ENCODE measurements at regions not wholly inside any gene's neighbourhood (a gene's known extent, or its start where the extent isn't known, plus 50 kb on each side); places are given as distances from the start of the nearest gene placed in this dataset.
"Not testable (repeated sequence)": the region's sequence is repeated elsewhere in the genome, so short reads cannot be mapped to it uniquely, and the experiment has no call there.

DNA sequence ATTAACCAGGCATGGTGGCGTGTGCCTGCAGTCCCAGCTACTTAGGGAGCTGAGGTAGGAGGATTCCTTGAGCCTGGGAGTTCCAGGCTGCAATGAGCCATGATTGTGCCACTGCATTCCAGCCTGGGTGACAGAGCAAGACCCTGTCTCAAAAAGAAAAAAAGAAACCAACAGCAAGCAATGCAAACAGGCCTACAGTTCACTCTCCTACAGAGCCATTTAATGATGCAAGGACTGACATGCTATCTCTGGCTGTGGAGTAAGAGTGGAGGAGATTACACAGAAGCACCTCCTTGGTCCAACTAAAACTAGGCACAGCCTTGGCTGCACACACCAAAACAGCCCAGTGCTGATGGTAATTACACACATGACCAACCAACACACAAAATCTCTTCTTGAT lies 127.5 kb upstream of the SOD1 start:
- DNase-seq (ENCODE audit: low read depth), result peak; percentile 10

DNA sequence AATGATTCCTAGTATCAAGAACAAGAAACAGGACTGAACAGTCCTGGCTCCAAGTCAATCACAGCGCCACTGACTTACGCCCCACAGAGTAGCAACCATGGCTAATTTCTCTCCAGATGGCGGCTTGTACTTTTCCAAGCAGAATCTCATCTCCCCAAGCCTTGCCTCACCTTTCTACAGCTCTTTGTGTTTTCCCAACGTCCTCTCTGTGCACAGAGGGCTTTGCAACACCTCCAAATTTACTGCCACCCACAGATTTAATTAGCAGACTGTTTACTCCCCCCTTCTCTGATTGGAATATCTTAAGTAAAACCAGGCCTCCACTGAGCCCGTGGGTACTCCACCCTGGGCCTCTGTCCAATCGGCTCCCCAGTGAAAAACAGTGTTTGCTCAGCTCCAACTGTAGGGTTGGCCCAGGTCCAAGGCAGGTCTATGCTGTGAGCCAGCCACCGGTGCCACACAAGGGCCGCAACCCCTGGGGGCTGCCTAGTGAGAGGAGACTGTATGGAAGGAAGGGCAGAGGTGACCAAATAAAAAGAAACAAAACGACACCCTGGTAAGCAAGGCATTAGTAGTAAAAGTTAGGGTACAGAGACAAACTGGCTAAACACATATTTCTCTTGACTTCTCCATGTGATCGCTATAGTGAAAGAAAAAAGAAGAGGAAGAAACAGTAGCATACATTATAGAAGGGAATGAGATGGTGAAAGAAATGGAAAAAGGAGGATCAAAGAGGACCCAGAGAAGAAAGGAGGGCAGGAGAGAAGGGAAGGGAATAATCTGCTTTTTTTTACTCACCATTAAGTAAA lies 128.4 kb upstream of the SOD1 start:
- DNase-seq (ENCODE audit: low read depth), result no peak

DNA sequence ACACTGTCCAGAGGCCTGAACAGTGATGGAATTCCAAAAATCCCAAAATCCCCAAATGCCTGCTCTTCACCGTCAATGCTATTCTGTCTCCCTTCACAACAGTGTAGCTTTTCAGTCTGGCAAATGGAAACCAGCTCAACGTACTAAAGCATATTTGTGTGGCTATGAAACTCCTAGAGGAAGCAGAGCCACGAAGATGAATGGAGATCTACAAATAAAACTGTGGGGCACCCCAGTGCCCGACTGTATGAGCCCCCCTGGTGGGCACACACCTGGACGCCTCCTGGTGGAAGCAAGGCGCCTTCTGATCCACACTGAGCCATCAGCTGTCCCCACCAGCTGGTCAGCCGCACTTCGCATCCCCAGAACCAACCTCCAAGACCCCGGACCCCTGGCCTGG lies 129.1 kb upstream of the SOD1 start:
- no peak for DNase-seq (ENCODE audit: low read depth)

DNA sequence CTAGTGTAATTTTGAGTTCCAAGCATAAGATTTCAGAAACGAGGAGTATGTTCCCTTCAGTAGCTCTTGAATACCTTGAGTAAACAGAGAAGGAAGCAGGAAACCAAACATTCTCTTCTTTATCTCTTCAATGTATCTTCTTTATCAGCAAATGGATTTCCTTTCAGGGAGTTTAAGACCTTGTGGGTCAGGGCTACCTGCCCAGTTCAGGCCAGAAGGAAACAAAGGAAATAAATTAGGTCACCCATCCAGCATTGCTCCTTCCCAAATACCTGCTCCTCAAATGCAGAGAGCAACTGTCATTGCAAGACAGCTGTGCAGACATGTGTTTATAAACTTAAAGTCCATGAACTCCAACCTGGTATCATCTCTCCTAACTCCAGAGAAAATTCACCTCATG lies 130.1 kb upstream of the SOD1 start:
- DNase-seq (ENCODE audit: low read depth), result no peak

DNA sequence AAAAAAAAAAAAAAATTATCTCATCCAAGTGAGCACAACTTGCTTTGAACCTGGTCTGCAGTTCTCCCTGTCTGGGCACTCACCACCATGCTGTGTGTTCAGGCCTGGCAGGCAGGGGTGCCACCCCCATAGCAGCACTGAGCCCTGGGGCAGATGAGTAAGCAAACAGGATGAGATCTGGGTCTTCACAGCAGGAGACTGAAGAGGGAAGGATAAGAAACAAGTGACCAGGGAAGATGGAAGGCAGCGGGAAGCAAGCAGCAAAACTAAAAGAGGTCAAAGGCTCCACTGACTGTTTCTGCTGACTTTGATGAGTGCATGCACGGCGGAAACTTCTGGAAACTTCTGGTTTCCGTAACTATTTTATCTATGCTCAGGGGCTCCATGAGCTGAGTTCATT lies 133.5 kb upstream of the SOD1 start:
- DNase-seq (ENCODE audit: low read depth), result no peak

DNA sequence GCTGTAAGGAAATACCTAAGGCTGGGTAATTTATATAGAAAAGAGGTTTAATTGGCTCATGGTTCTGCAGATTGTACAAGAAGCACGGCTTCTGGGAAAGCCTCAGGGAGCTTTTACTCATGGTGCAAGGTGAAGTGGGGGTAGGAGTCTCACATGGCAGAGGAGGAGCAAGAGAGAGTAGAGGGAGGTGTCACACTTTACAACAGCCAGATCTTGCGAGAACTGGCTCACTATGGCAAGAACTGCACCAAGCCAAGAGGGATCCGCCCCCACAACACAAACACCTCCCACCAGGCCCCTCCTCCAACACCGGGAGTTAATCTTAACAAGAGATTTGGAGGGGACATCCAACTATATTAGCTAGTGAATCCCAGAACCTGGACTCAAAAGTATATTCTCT lies 135.4 kb upstream of the SOD1 start:
- DNase-seq (ENCODE audit: low read depth), result no peak

DNA sequence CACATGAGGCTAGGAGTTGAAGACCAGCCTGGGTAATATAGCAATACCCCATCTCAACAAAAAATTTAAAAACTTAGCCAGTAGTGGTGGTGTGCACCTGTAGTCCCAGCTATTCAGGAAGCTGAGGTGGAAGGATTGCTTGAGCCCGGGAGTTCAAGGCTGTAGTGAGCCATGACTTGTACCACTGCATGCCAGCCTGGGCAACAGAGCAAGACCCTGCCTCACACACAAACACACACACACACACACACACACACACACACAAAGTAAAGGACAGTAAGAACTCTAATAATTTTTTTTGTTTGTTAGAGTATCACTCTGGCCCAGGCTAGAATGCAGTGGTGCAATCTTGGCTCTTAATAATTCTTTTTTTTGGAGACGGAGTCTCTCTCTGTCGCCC lies 138.0 kb upstream of the SOD1 start:
- DNase-seq (ENCODE audit: low read depth), result no peak

DNA sequence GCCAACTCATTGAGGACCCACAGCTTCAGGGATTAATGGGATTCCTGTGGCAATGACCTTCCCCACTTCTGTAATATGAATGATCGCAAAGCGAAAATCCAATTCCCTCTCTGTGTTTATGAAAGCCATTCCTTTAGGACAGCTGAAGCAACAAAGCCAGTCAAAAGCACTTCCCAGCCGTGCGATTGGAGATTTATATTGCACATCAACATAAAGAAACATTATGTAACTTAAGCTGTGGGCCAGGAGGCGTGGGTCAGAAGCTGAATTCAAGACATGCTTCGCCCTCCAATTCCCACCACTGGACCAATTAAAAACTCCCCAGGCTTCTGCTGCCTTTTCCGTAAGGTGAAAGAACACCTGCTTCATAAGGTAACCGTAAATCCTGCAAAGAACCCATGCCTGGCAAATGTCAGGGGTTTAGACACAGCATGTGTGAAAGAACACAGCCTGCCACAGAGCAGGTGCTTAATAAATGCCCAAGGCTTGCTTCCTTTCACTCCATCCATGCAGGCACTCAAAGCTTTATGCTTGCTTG lies 138.9 kb upstream of the SOD1 start:
- DNase-seq (ENCODE audit: low read depth), result no peak

DNA sequence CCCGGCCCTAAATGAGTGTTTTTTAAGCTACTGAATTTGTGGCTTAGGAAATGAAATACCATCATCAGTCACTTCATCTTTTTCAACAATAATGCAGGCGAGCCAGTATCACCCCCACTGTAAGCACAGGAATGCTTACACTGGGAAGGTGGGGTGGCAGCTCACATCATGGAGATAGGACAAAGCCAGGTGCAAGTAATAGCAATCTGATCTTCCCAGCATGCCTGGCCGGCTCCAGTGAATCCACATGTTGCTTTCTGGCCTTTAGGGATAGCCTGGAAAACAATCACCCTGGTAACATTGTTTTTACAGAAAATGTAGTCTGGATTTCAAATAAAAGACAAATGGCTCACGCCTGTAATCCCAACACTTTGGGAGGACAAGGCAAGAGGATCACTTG lies 140.9 kb upstream of the SOD1 start:
- DNase-seq (ENCODE audit: low read depth), result no peak

DNA sequence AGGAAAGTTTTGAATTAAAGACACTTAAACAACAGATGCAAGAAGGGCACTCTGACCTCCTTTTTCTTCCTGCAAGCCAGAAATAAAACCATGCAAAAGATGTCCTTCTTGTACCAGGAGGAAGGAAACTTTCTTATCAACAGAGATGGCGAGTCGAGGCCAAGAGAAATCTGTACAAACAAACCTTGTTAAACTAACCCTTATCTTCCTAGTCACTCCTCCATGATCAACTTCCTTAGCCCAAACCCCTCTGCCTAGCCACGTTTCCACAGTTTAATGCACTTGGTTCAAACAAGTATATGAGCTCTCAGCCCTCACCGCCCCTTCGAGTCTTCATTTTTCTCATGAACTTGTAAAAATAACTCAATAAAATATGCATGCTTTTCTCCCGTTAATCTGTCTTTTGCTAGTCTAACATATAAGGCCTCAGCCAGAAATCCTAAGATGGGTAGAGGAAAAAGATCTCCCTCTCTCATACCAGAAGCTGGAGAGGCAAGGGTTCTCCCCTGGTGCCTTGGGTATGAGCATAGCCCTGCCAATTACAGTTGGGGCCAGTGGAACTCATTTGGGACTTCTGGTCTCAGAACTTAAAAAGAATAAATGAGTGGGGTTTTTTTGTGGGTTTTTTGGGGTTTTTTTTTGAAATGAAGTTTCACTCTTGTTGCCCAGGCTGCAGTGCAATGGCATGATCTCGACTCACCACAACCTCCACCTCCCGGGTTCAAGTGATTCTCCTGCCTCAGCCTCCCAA lies 141.7 kb upstream of the SOD1 start:
- DNase-seq (ENCODE audit: low read depth), result no peak

DNA sequence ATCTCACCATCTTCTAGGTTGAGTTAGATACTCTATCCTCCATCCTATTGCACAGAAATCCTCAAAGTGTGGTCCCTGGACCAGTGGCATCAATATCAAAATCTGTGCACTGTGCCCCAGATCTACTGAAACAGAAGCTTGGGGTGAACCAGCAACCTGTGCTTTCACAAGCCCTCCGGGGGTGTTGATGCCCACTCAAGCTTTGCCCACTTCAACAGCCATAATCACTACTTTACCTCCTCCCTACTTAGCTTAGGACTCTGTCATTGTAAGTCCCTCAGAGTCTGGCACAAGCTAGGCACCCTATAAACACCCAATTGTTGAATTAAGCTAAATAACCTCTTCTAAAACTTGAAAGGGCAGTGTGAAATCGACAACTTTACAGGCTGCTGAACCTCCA lies 144.2 kb upstream of the SOD1 start:
- no peak for DNase-seq (ENCODE audit: low read depth)

DNA sequence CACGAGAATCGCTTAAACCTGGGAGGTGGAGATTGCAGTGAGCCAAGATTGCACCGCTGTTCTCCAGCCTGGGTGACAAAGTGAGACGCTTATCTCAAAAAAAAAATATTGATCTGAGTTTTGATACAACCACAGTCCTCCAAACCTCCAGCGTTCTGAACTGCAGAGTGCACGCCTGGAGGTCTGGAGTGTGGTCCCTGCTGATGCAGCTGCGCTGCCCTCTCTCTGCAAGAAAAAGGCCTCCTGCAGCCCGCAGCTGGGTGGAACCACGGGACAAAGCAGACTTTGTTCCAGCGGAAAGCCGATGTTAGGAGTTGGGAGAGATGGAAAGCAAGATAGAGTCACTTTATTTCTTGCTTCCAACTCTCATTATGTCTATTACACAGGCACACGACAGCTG lies 144.9 kb upstream of the SOD1 start:
- no peak for DNase-seq (ENCODE audit: low read depth)

DNA sequence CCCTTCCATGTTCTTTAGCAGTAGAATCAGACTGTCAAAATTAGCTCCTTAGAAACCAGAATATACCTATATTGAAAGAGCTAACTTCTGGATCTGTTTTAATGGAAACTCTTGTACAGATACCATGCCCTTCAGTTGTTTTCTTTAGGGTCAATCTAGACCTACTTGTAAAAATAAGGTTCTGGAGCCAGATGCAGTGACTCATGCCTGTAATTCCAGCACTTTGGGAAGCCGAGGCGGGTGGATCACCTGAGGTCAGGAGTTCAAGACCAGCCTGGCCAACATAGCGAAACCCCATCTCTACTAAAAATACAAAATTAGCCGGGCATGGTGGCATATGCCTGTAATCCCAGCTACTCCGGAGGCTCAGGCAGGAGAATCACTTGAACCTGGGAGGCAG lies 146.0 kb upstream of the SOD1 start:
- DNase-seq (ENCODE audit: low read depth), result not testable (repeated sequence)

DNA sequence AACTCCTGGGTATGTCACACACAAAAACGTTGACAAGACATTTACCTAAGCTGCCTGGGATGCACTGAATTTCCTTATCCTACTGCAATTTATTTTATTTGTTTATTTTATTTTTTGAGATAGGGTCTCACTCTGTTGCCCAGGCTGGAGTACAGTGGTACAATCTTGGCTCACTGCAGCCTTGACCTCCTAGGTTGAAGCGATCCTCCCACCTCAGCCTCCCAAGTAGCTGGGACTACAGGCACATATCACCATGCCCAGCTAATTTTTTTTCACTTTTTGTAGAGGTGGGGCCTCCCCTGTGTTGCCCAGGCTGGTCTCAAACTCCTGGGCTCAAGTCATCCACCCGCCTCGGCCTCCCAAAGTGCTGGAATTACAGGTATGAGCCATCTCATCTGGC lies 147.5 kb upstream of the SOD1 start:
- DNase-seq (ENCODE audit: low read depth), result not testable (repeated sequence)

DNA sequence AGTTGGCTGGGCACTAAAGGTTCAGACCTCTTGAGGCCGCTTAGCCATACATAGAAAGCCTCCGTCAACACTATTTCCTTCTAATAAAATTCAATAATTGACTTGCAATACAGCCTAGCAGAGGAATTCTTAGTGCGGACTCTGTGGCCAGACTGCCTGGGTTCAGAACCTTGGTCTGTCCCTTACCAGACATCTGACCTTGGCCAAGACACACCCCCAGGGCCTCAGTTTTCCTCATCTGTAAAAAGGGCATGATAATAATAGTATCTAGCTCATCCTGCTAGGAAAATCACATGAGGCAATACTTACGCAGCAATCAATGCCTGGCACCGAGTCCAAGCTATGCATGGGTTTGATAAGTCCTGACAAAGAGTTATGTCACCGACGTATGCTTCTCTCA lies 148.2 kb upstream of the SOD1 start:
- no peak for DNase-seq (ENCODE audit: low read depth)

DNA sequence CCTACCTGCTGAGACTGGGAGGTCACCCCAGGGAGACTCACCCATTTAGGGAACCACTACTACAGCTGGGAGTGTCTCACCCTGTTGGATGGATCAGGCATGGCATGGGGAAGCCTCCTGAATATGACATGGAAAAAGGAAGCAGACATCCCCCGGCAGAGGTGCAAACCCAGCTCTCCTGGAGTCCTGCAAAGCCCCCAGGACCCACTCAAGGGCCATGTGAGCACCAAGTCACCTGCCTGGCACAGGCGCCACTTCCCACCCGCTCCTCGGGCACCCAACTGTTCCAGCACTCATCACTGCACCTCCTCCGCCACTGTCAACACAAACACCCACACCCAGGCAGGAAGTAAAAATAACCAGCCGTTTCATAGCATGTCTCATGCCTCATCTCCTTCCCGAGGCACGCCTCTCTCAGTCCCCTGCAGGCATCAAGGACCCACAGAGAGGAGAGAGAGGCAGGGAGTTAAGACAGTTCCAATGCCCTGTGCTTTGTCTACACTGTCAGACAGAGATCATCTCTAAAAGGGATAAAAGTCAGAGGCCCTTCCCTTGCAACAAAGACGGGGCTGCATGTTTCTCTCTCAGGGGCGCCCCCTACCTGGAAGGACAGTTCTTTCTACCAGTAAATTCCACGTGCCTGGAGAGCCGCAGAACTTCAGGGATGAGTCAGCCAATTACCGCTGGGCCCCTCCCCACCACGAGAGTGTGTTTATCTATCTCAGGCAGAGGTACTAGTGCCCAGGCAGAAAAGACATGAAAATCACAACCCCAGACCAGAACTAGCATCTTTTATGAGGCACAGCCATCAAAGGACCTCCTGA lies 150.1 kb upstream of the SOD1 start:
- peak; percentile 21 for DNase-seq (ENCODE audit: low read depth)

DNA sequence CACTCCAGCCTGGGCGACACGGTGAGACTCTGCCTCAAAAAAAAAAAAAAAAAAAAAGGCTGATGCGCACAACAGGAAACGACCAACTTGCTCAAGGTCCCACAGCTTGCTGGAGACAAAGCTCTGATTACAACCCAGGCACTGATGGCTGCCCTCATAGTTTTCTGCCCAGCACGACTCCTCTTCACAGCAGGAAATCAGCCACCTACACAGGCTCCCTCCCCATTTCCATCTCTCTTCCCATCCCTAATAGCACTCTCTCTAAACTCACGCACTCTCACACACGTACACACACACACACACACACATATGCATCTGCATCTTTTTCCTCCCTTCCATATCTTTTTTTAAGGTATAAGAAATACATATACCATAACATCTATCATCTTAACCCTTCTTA lies 153.5 kb upstream of the SOD1 start:
- no peak for DNase-seq (ENCODE audit: low read depth)

DNA sequence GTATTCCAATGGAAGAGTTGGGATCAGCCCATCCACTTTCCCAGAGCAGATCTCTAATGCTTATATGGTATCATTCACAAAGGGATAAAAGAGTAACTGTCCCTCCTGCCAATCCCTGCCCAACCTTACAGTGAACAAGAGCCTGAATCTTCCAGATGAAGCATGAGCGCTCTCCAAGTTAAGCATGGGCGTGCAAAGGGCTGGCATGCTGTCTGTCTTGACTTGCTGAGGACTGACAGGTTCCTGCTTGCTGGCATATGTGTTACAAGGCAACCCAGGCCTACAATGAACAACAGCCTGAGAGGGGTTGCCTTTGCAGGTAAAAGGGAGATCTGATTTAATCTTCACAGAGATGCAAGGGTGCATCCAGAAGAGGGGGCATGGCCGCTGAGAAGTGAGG lies 155.6 kb upstream of the SOD1 start:
- DNase-seq (ENCODE audit: low read depth), result no peak

DNA sequence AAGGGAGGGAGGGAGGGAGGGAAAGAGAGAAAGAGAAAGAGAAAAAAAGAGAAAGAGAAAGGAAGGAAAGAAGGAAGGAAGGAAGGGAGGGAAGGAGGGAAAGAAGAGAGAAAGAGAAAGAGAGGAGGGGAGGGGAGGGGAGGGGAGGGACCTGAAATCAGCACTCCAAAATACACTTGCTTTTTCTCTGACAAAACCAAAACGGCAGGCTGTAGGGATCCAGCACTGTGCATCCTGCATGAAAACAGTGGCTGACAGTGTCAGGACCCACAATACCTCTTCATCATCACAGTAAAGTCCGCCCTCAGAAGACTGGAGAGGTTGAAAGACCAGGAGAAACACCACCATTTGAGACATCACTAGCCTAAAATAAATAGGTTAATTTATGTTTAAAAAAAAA lies 156.0 kb upstream of the SOD1 start:
- DNase-seq (ENCODE audit: low read depth), result no peak

DNA sequence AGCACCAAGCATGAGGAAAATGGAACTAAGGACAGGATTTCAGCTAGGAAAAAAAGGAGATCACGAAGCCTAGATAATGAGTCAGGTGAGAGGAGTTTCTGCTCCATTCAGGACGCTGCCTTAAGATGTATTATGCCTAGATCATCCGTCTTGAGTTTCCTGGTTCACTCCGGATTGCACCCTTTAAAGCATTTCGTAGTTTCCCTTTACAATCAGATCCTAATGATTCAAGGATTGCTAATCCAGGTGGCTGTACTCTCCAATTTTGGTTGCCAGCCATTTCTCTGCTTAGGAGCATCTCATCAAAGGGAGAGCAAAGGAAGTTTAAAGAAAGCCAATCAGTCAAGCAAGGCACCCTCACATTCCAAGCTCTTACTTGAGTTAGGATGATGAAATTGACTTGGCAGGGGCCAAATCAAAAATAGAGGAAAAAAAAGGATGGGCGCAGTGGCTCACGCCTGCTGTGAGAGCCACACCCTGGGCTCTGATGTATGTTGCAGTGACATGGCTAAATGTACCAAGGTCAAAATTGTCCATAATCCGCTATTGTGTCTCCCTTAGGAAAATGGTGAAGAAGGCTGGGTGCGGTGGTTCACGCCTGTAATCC lies 156.9 kb upstream of the SOD1 start:
- no peak for DNase-seq (ENCODE audit: low read depth)

DNA sequence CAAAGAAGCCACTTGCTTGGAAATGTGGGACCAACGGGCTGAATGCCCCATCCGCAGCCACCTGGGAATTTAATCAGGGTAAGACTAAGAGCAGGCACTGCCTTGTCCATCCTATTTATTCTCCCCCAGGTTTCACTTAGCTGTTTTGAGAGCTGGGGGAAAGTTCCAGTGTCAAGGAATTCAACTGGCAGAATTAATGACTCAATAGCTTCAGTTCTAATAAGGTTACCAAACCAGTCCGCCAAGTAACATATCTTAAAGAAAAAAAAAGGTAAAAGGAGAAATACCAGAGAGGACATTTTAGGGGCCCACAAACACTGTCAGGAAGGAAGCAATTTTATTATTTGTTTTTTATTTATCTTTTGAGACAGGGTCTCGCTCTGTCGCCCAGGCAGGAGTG lies 157.6 kb upstream of the SOD1 start:
- DNase-seq (ENCODE audit: low read depth), result no peak

DNA sequence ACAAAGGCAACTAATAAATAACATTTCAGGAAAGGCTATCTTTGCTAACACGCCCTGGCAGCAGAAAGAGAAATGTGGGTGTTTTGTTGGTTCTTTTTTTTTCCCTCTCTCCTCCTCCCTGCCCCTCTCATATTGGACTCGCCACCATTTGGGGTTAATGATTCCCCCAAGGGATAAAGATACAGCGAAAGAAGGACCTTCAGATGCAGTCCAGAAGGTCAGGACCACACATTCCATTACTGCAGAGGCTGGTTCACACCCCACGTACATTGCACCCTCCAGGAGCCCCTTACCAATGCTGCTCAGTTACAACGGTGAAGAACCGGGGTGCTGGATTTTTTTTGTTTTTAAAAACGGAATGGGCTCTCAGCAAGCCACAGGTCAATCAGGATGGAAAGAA lies 156.9 kb upstream of the TIAM1 start:
- no peak for DNase-seq (ENCODE audit: low read depth)
